BJ (cell line): ENCODE measurements at regions not wholly inside any gene's neighbourhood (a gene's known extent, or its start where the extent isn't known, plus 50 kb on each side); places are given as distances from the start of the nearest gene placed in this dataset.
"Not testable (repeated sequence)": the region's sequence is repeated elsewhere in the genome, so short reads cannot be mapped to it uniquely, and the experiment has no call there.

Source experiments
- CTCF ChIA-PET: fragments of 350-600 bp; formaldehyde crosslinking; extraction: SDS; loops from one replicate; lab custom pipeline; 2021; ENCODE audit warnings: antibody characterized with exemption, inconsistent platforms; lab: Yijun Ruan, JAX
- POLR2A ChIA-PET: fragments of 300-600 bp; sonication (Branson Sonifier 250); formaldehyde crosslinking; extraction: SDS; loops from one replicate; lab custom pipeline; 2021; ENCODE audit warnings: antibody characterized with exemption; lab: Charles Lee
- DNase-seq: peaks from one replicate; pipeline ENCODE4 v3.0.0-alpha.2; 2011; ENCODE audit warnings: low read depth
- H3K27me3 ChIP-seq: 2 replicates; pipeline ENCODE4 v1.6.0; 2011; ENCODE audit warnings: low read length; ENCODE audit not compliant: control insufficient read depth, insufficient read depth
- H3K36me3 ChIP-seq: 2 replicates; pipeline ENCODE4 v1.5.1; 2011; ENCODE audit warnings: low read length; ENCODE audit not compliant: control insufficient read depth, insufficient read depth
- H3K4me3 ChIP-seq: 2 replicates; pipeline ENCODE4 v1.5.1; 2011; ENCODE audit warnings: low read depth, mild to moderate bottlenecking, control low read depth, low read length
- CTCF ChIP-seq: IDR thresholded peaks from 2 replicates; pipeline ENCODE4 v1.5.1; 2011; ENCODE audit warnings: low read depth, mild to moderate bottlenecking, control low read depth, inconsistent platforms, low read length, moderate library complexity; ENCODE audit not compliant: insufficient read depth

GRCh38 chr6:14887181-14887580 lies 358.7 kb upstream of the JARID2 start:
- no peak for DNase-seq
- POLR2A ChIA-PET: no interaction called here
- Histone ChIP-seq H3K27me3 (no peaks in the 10 kb centered on the region), H3K4me3 (no peak overlapping the region), H3K36me3 (no peaks in the 10 kb centered on the region)
- CTCF ChIA-PET: interaction anchor here (0.7 kb wide), 1 partner anchor 13 kb away, joined by 3 read pairs; no protein-coding TSS in a partner anchor
- TF ChIP-seq CTCF: no peak

GRCh38 chr6:14887986-14888574 lies 357.8 kb upstream of the JARID2 start:
- ChIA-PET CTCF (no interaction called here), POLR2A (no interaction called here)
- no peaks in the 10 kb centered on the region for H3K27me3 ChIP-seq
- no peak overlapping the region for H3K4me3 ChIP-seq
- no peaks in the 10 kb centered on the region for H3K36me3 ChIP-seq
- no peak for DNase-seq
- TF ChIP-seq CTCF: no peak

- no peak for TF ChIP-seq CTCF
- POLR2A ChIA-PET: no interaction called here
- no peak for DNase-seq
- CTCF ChIA-PET: no interaction called here
- Histone ChIP-seq H3K36me3 (no peaks in the 10 kb centered on the region), H3K4me3 (no peak overlapping the region), H3K27me3 (no peaks in the 10 kb centered on the region)
Observed at GRCh38 chr6:14888575-14889000, 357.3 kb upstream of the JARID2 start.

DNA sequence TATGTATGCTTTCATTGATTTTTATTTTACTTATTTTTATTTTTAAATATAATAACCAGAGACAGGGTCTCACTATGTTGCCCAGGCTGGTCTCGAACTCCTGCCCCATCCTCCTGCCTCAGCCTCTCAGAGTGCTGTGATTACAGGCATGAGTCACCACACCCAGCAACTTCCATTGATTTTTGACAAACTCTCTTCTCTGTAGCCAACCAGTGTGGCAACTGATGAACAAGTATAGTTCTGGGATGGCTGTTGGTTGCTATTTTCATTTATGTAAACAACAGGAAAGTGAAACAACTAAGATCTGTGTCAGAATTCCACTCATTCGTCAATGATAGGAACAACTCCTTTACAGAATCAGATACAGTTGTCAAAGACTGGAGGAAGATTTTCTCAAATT lies 356.7 kb upstream of the JARID2 start:
- POLR2A ChIA-PET: no interaction called here
- Histone ChIP-seq H3K36me3 (no peaks in the 10 kb centered on the region), H3K27me3 (no peaks in the 10 kb centered on the region), H3K4me3 (no peak overlapping the region)
- no peak for TF ChIP-seq CTCF
- no peak for DNase-seq
- CTCF ChIA-PET: no interaction called here

DNA sequence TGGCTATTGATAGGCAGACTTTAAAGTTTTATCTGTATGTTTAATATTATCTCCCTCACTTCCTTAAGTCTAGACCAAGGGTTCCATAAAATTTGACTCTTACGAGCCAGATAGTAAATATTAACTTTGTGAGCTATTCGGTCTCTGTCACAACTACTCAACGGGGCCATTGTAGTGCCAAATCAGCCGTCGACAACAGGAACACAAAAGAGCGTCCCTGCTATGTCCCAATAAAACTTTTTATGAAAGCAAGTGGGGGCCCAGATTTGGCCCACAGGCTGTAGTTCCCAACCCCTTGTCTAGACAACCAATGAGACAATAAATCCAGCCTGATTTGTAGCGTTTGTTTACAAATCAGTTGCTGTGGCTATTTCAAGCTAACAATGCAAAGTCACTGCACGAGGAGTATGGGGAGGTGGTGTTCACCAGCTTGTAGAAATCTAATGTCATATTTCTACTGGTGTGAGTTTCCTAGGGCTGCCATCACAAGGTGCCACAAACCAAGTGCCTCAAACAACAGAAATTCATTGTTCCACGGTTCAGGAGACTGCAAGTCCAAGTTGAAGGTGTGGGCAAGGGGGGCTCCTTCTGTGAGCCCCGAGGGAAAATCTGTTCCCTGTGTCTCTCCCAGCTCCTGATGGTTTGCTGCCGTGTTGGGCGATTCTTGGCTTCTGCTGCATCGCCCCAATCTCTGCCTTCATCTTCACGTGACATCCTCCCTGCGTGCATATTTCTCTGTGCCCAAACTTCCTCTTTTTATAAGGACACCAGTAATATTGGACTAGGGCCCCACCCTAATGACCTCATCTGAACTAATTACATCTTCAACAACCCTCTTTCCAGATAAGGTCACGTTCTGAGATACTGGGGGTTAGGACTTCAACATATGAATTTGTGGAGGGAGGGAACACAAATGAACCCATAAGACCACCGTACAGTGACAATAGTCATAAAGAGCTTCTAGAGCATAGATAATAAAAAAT lies 356.0 kb upstream of the JARID2 start:
- TF ChIP-seq CTCF: no peak
- ChIA-PET CTCF (no interaction called here), POLR2A (no interaction called here)
- no peak for DNase-seq
- Histone ChIP-seq H3K27me3 (no peaks in the 10 kb centered on the region), H3K36me3 (no peaks in the 10 kb centered on the region), H3K4me3 (no peak overlapping the region)

DNA sequence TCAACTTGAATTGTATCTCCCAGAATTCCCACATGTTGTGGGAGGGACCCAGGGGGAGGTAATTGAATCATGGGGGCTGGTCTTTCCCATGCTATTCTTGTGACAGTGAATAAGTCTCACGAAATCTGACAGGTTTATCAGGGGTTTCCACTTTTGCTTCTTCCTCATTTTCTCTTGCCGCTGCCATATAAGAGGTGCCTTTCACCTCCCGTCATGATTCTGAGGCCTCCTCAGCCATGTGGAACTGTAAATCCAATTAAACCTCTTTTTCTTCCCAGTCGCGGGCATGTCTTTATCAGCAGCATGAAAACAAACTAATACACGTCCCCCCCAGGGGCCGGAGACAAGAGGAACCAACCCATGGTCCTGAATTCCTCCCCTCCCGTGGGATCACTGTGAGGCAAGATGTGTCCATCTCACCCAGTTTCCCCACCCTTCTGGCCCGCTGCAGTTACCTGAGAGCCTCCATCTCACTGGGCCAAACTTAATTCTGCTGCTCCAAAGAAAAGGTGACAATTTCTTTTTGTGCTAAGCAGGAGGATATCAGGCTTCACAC lies 354.0 kb upstream of the JARID2 start:
- H3K36me3 ChIP-seq, POLR2A ChIA-PET, DNase-seq, H3K4me3 ChIP-seq, H3K27me3 ChIP-seq, CTCF ChIA-PET: not testable (repeated sequence)
